ENCODE measurements at regions not wholly inside any gene's neighbourhood (a gene's known extent, or its start where the extent isn't known, plus 50 kb on each side); places are given as distances from the start of the nearest gene placed in this dataset.

- no peak for TF ChIP-seq SUZ12 (IDR thresholded peaks at IDR 0.05; ENCODE audit: extremely low read depth, insufficient read depth, insufficient read length)
- TF ChIP-seq YY1 (IDR thresholded peaks at IDR 0.05; ENCODE audit: insufficient read depth, insufficient read length), result no peak
These were observed 158.6 kb upstream of the PARP11 start for GRCh38 chr12:4031703-4032291.
